Vagina (tissue), 2 donors: ENCODE measurements at regions not wholly inside any gene's neighbourhood (a gene's known extent, or its start where the extent isn't known, plus 50 kb on each side); places are given as distances from the start of the nearest gene placed in this dataset.

Source experiments
- DNase-seq, 2 donors: peaks; one replicate each; pipeline ENCODE4 v3.0.0-alpha.2; 2017; ENCODE audit errors: extremely low spot score in 2 of 2
- H3K27ac ChIP-seq: fragments of 200-600 bp; sonication (generic); one replicate; pipeline ENCODE4 v1.5.1; 2019
- H3K27me3 ChIP-seq: fragments of 200-600 bp; sonication (generic); one replicate; pipeline ENCODE4 v1.5.1; 2019
- H3K36me3 ChIP-seq, 2 donors: fragments of 200-600 bp; sonication (generic); one replicate each; pipeline ENCODE4 v1.5.1; 2017 to 2019
- H3K4me1 ChIP-seq: fragments of 200-600 bp; sonication (generic); one replicate; pipeline ENCODE4 v1.5.1; 2019
- H3K4me3 ChIP-seq, 2 donors: fragments of 200-600 bp; sonication (generic); 1 replicate in 1 of 2; 2 replicates in 1 of 2; pipeline ENCODE4 v1.5.1; 2016 to 2019
- H3K9me3 ChIP-seq: fragments of 200-600 bp; sonication (generic); one replicate; pipeline ENCODE4 v1.5.1; 2019
- POLR2A ChIP-seq, 2 donors: fragments of 450-650 bp; IDR thresholded peaks; one replicate each; pipeline ENCODE4 v1.6.1; 2017; ENCODE audit warnings: antibody characterized with exemption in 2 of 2, mild to moderate bottlenecking in 2 of 2, moderate library complexity in 2 of 2
- POLR2AphosphoS5 ChIP-seq, 2 donors: sonication (generic); formaldehyde crosslinking; IDR thresholded peaks; one replicate each; pipeline ENCODE4 v1.9.0; 2017; ENCODE audit warnings: antibody characterized with exemption in 2 of 2, mild to moderate bottlenecking in 2 of 2, low read depth in 1 of 2; ENCODE audit not compliant: insufficient read depth in 1 of 2
- intact Hi-C: fragments of 100-400 bp; cut with DNase I; formaldehyde crosslinking; loops from one replicate; pipeline ENCODE4 v1.15.1; 2023
- TF ChIP-seq, protein P1 (sequence below), 3 experiments: fragments of 450-650 bp in 2 of 3; fragments of 200-600 bp in 1 of 3; sonication (generic) in 1 of 3; IDR thresholded peaks; one replicate each; pipeline ENCODE4 v1.5.1; 2017 to 2019; ENCODE audit warnings: antibody characterized with exemption in 3 of 3, mild to moderate bottlenecking in 2 of 3, moderate library complexity in 2 of 3

DNA sequence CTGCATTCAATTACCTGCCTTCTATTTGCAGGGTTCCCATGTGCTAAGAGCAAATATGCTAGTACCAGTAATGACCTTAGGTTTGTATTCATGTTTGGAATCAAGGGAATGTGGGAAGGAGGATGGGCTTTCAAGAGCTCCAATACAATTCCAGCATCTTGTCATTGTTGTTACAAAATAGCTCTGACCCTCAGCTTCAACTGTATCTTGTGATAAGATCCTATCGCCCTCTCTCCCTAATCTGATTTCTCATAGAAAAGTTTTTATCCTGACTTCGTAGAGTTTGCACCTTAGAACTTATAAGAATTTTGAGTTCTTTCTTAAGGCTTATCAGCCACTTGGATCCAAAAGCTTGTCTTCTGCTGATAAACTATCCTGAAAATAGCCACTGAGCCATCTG, 749.5 kb upstream of the ACVR2A start:
- Histone ChIP-seq H3K27me3 (no peaks in the 10 kb centered on the region), H3K27ac (no peak overlapping the region), H3K9me3 (no peaks in the 10 kb centered on the region), H3K4me1 (peaks cover 5% of the 10 kb centered on the region), H3K4me3 (no peak overlapping the region), H3K36me3 (no peaks in the 10 kb centered on the region)
- intact Hi-C loops = no loop called here
- no peak for DNase-seq
- TF ChIP-seq, protein P1, sequence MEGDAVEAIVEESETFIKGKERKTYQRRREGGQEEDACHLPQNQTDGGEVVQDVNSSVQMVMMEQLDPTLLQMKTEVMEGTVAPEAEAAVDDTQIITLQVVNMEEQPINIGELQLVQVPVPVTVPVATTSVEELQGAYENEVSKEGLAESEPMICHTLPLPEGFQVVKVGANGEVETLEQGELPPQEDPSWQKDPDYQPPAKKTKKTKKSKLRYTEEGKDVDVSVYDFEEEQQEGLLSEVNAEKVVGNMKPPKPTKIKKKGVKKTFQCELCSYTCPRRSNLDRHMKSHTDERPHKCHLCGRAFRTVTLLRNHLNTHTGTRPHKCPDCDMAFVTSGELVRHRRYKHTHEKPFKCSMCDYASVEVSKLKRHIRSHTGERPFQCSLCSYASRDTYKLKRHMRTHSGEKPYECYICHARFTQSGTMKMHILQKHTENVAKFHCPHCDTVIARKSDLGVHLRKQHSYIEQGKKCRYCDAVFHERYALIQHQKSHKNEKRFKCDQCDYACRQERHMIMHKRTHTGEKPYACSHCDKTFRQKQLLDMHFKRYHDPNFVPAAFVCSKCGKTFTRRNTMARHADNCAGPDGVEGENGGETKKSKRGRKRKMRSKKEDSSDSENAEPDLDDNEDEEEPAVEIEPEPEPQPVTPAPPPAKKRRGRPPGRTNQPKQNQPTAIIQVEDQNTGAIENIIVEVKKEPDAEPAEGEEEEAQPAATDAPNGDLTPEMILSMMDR (IDR thresholded peaks at IDR 0.05) = no peak

DNA sequence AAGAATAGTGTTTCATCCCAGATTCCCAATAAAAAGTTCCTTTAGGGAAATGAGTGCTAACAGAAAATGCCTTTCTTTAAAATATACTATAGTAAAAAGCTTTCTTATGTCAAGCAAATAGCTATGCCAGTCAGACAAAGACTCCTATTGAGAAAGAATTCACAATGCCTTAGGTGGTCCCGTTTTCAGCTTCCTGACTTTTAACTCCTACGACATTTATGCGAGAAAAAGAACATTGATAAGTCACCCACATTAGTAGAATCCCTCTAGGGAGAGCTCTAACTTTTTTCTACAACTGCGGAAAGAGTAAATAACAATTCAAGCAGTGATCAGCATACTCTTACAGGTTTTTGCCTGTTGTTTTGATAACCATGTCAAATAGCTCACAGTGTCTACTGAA, 750.8 kb upstream of the ACVR2A start:
- no peak for DNase-seq
- intact Hi-C loops = no loop called here

DNA sequence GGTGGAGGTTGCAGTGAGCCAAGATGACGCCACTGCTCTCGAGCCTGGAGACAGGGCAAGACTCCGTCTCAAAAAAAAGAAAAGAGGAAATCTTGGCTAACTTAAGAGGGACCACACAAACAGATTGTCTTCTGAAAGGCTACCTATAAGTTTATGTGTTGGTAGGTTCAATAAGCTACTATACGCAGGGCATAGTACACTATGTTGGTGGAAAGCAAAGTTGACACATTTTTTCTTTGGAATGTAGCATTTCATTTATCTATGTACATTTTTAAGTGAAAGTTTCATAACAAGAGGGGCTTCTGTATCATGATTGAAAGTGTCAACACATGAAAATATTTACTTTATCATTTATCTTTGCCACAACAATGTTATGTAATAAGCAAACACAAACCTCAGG, 752.6 kb upstream of the ACVR2A start:
- H3K27me3 ChIP-seq = no peaks in the 10 kb centered on the region
- peaks cover 5% of the 10 kb centered on the region for H3K4me1 ChIP-seq
- H3K9me3 ChIP-seq = no peaks in the 10 kb centered on the region
- no peak for TF ChIP-seq POLR2AphosphoS5 (IDR thresholded peaks at IDR 0.05; ENCODE audit: insufficient read depth in 1 of 2, low read depth in 1 of 2)
- TF ChIP-seq, protein P1 (IDR thresholded peaks at IDR 0.05) = no peak
- no peak for TF ChIP-seq POLR2A (IDR thresholded peaks at IDR 0.05)
- no peaks in the 10 kb centered on the region for H3K36me3 ChIP-seq
- DNase-seq = no peak
- H3K27ac ChIP-seq = no peak overlapping the region
- intact Hi-C loops = no loop called here
- H3K4me3 ChIP-seq = no peak overlapping the region

More for the DNA sequence above, 750.8 kb upstream of the ACVR2A start:
- H3K36me3 ChIP-seq = no peaks in the 10 kb centered on the region
- TF ChIP-seq POLR2AphosphoS5 (IDR thresholded peaks at IDR 0.05; ENCODE audit: insufficient read depth in 1 of 2, low read depth in 1 of 2) (no peak), POLR2A (IDR thresholded peaks at IDR 0.05) (no peak)
- TF ChIP-seq, protein P1 (IDR thresholded peaks at IDR 0.05) = no peak
- H3K27ac ChIP-seq = no peak overlapping the region
- H3K4me3 ChIP-seq = no peak overlapping the region
- peaks cover 5% of the 10 kb centered on the region for H3K4me1 ChIP-seq
- H3K9me3 ChIP-seq = no peaks in the 10 kb centered on the region
- no peaks in the 10 kb centered on the region for H3K27me3 ChIP-seq

DNA sequence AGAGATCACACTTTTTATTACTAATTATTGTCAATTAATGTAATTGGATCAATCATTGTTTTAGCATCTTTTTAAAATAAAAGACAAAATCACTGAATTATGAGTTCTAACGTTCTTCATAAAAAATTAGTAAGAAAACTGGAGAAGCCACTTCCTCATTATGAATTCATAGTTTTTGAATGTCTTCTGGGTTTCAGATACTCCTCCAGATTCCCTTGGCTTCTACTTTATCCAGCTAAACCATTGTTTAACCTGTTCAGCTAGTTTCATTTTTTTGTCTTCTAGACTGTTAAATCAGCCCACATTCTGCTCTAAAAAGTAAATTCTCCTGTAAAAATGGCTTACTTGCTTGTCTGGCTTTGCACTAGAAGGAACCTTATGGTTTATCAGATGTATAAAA, 753.4 kb upstream of the ACVR2A start:
- H3K4me3 ChIP-seq = no peak overlapping the region
- intact Hi-C loops = no loop called here
- no peak for DNase-seq
- H3K4me1 ChIP-seq = peaks cover 5% of the 10 kb centered on the region
- no peaks in the 10 kb centered on the region for H3K36me3 ChIP-seq
- no peaks in the 10 kb centered on the region for H3K9me3 ChIP-seq
- H3K27ac ChIP-seq = no peak overlapping the region
- no peaks in the 10 kb centered on the region for H3K27me3 ChIP-seq
- TF ChIP-seq POLR2A (IDR thresholded peaks at IDR 0.05) = no peak
- TF ChIP-seq POLR2AphosphoS5 (IDR thresholded peaks at IDR 0.05; ENCODE audit: insufficient read depth in 1 of 2, low read depth in 1 of 2) = no peak
- TF ChIP-seq, protein P1 (IDR thresholded peaks at IDR 0.05) = no peak

DNA sequence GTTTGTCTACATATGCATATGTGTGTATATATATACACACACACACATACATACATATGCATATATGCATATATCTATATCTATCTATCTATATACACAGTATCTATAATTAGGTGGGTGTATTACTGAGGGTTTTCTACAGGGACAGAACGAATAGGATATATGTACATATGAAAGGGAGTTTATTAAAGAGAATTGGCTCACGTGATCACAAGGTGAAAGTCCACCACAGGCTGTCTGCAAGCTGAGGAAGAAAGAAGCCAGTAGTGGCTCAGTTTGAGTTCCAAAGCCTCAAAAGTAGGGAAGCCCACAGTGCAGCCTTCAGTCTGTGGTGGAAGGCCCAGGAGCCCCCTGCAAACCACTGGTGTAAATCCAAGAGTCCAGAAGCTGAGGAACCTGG, 756.0 kb upstream of the ACVR2A start:
- Histone ChIP-seq H3K4me1 (peaks cover 5% of the 10 kb centered on the region), H3K27me3 (no peaks in the 10 kb centered on the region), H3K4me3 (no peak overlapping the region), H3K27ac (no peak overlapping the region), H3K36me3 (no peaks in the 10 kb centered on the region), H3K9me3 (no peaks in the 10 kb centered on the region)
- intact Hi-C loops = no loop called here
- DNase-seq = no peak
- TF ChIP-seq, protein P1 (IDR thresholded peaks at IDR 0.05) = no peak
- TF ChIP-seq POLR2AphosphoS5 (IDR thresholded peaks at IDR 0.05; ENCODE audit: insufficient read depth in 1 of 2, low read depth in 1 of 2) (no peak), POLR2A (IDR thresholded peaks at IDR 0.05) (no peak)
